SKM-1 treated with dmso at 0.1 percent for 144 hours (cell line): ENCODE measurements at regions not wholly inside any gene's neighbourhood (a gene's known extent, or its start where the extent isn't known, plus 50 kb on each side); places are given as distances from the start of the nearest gene placed in this dataset.
"Not testable (repeated sequence)": the region's sequence is repeated elsewhere in the genome, so short reads cannot be mapped to it uniquely, and the experiment has no call there.

Experiments used
- DNase-seq: peaks from one replicate; lab custom pipeline; 2025; ENCODE audit not compliant: unreplicated experiment; lab: John Stamatoyannopoulos, UW

DNA sequence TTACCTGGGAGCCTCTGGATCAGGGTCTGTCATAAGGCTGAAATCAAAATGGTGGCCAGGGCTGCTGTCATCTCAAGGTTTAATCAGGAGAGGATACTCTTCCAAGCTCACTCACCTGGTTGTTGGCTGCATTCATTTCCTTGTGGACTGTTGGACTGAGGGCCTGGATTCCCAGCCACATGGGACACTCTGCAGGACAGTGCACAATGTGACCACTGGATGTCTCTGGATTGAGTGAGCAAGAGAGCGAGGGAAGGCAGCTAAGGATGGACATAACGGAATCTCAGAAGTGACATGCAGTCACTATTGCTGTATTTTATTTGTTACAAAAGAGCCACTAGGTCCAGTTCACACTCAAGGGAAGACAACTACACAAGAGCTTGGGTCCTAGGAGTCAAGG, 229.1 kb downstream of the S1PR1 start:
- DNase-seq = no peak

GRCh38 chr1:101474039-101474665, 237.3 kb downstream of the S1PR1 start:
- peak; percentile 22 for DNase-seq

GRCh38 chr1:101476541-101476940, 239.7 kb downstream of the S1PR1 start:
- no peak for DNase-seq

DNA sequence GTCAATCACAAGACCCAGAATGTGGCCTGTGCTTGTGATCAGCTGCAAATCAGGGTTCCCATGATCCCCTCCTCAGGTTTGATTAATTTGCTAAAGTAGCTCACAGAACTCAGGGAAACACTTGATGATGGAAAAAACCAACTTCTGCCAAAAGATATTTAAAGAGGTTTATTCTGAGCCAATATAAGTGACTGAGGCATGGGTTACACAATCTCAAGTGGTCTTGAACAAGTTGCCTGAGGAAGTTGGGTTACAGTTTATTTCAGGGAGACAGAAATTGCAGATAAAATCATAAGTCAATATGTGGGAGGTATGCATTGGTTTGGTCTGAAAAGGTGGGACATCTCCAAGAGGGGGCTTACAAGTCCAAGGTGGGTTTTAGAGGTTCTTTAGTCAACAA, 243.1 kb downstream of the S1PR1 start:
- DNase-seq = no peak

- DNase-seq = no peak
Measured at GRCh38 chr1:101482306-101482705, 245.5 kb downstream of the S1PR1 start.

DNA sequence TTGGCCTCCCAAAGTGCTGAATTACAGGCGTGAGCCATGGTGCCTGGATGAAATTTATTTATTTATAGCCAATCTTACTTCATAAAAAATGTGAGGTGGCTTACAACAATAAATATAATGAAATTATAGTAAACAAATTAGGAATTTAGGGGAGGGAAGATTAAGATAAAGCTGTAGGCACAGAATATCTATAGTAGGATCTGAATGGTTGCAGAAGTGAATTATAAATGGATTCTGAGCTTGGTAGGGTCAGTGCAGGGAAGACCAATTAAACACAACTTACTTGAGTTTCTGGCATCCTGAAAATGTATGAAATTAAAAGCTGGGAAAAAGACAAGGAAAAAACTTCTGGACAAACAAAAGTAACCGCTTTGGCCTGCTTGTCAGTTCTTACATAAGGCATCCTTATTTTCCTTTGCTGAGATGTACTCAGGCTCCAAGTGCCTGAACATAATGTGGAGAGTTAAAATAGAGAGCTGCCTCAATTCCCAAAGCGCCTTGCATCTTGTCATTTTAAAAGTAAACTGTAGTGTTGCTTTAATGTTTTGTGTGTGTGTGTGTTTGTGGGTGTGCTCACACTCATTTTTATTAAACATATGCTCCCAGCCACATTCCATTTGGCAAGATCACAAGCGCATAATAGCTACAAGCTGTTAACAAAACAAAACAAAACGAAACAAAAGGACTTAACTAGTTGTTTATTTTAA, 247.3 kb downstream of the S1PR1 start:
- no peak for DNase-seq

- DNase-seq = no peak
Measured at GRCh38 chr1:101484689-101485338, 248.0 kb downstream of the S1PR1 start.

- DNase-seq = no peak
Measured at GRCh38 chr1:101485712-101486111, 248.9 kb downstream of the S1PR1 start.

- DNase-seq = not testable (repeated sequence)
Measured at GRCh38 chr1:101492144-101492543, 255.3 kb downstream of the S1PR1 start.

DNA sequence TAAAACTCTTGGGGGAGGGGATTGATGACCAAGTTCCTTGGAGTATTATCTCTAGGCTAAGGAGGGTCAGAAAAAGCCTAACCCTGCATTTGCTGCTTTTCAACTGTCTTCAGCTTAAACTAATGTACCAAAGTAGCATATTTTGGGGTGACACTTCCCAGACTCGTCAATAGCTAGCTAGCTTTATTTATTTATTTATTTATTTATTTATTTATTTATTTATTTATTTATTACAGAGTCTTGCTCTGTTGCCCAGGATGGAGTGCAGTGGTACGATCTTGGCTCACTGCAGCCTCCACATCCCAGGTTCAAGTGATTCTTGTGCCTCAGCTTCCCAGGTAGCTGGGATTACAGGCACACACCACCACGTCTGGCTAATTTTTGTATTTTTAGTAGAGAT, 257.1 kb downstream of the S1PR1 start:
- not testable (repeated sequence) for DNase-seq

GRCh38 chr1:101496109-101496508, 259.3 kb downstream of the S1PR1 start:
- DNase-seq = no peak

DNA sequence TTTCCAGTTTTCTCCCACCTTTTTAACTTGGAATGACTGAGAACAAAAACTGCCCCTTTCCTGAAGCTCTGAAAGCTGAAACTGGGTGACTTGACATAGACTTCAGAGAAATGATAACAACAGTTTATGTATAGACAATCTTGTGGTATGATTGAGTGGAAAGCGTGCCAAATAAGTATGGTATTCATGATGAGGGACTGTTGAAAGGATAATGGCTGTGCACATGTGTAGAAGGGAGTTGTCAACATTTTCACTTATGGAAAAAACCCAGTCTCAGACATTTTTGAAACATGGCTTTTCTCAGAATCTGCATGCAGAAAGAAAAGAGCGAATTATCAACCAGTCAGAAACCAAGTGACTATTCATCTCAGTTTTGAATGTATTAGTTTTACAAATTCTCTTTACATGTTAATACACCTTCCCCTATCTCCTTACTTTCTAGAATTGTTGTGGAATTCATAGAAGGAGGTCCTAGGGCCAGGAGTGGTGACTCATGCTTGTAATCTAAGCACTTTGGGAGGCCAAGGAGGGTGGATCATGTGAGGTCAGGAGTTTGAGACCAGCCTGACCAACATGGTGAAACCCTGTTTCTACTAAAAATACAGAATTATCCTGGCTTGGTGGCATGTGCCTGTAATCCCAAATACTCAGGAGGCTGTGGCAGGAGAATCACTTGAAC, 261.2 kb downstream of the S1PR1 start:
- no peak for DNase-seq

DNA sequence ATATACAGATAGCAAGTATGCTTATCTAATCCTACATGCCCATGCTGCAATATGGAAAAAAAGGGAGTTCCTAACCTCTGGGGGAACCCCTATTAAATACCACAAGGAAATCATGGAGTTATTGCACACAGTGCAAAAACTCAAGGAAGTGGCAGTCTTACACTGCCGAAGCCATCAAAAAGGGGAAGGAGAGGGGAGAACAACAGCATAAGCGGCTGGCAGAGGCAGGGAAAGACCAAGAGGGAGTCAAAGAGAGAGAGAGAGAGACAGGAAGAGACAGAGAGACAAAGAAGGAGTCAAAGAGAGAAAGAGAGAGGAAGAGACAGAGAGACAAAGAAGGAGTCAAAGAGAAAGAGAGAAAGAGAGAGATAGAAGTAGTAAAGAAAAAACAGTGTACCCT, 267.3 kb downstream of the S1PR1 start:
- peak; percentile 9 for DNase-seq

DNA sequence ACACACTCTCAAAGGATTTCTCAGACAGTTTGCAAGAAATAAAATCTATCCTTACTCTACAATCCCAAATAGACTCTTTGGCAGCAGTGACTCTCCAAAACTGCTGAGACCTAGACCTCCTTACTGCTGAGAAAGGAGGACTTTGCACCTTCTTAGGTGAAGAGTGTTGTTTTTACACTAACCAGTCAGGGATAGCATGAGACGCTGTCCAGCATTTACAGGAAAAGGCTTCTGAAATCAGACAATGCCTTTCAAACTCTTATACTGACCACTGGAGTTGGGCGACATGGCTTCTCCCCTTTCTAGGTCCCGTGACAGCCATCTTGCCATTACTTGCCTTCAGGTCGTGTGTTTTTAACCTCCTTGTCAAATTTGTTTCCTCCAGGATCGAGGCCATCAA, 268.4 kb downstream of the S1PR1 start:
- DNase-seq = not testable (repeated sequence)

DNA sequence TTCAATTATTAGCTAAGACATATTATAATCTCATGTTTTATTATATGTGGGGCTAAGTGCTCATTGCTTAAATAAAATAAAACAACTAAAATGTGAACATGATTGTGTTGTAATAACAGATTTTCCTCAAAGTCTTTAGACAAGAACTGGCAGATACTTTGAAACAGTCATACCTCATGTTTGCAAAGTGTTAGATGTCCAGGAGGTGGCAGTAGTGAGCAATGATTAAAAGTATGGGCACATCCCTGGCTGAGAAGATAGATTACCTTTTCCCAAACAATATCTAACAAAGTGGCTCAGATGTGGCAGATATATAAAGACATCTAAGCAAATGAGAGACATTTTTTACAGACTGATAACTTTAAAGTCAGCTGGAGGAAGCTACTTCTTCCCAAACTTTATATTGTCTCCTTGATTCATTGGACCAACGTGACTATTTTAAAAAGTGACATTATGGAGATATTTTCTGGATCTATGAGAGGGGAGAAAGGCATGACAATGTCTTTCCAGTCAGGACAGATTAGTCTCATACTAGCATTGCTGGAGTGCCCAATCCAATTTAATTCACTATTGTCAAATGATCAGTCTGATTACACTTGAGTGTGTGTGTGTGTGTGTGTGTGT, 269.8 kb downstream of the S1PR1 start:
- peak; percentile 26 for DNase-seq

DNA sequence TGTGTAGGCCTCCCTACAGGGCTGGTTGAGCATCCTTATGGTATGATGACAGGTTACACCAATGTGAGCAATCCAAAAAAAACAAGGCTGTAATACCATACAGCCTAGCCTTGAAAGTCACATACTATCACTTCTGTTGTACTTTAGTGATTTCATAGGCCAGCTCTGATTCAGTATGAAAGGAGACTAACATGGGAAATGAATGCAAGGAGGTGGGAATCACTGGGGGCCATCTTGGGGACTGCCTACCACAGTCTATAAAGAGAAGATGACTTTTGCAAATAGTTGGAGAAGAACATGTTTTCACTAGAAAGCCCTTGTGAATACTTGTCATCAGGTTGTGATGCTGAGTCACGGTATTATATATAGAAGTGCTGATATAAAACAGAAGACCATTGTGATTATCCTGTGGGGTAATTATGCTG, 270.7 kb downstream of the S1PR1 start:
- no peak for DNase-seq

DNA sequence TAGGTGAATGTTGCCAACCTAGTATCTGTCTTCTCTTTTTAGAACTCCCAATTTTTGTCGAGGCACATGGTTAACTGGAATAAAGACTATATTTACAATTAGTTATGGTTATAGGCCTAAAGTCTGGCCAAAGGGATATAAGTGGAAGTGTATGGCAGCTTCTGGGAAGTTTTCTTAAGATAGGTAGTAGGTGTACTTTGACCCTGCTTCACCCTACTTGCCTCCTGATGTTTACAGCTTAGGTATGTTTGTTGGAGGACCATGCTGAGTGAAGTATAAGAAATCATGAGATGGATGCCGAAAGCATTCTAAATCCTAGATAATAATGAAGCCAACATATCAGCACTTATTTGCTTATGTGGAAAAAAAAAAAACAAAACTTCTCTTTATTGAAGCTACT, 272.1 kb downstream of the S1PR1 start:
- DNase-seq = no peak

GRCh38 chr1:101509370-101509769, 272.6 kb downstream of the S1PR1 start:
- DNase-seq = no peak

DNA sequence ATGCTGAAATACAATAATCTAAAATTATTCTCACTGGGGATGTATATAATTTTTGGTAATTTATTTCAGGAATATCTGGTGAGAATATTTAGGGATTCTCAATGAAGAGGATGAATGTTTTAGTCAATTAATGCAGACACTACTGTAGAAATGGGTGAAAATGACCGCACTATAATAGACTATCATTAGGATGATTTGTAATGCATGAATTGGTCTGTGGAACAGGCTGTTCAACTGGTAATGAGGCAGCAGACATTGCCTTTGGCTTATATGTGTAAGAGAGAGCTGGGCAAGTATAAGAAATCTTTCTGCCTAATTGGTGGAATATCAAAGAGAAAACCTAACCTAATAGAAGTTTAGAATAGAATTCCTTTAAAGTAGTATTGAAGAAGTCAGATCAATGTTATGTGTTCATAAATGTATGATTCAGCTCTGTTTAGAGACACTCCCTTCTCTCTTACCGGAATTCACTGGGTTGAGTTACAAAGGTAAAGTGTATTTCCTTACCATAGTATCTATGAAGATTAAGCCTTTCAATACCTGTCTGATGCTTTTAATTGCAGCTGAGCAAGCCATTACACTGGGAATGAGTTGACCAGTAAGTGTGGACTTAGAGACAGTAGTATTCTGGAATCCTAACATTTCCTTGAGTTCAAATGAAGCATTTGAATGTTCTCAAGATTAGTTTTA, 274.5 kb downstream of the S1PR1 start:
- no peak for DNase-seq

GRCh38 chr1:101520302-101520701, 283.5 kb downstream of the S1PR1 start:
- peak; percentile 32 for DNase-seq

DNA sequence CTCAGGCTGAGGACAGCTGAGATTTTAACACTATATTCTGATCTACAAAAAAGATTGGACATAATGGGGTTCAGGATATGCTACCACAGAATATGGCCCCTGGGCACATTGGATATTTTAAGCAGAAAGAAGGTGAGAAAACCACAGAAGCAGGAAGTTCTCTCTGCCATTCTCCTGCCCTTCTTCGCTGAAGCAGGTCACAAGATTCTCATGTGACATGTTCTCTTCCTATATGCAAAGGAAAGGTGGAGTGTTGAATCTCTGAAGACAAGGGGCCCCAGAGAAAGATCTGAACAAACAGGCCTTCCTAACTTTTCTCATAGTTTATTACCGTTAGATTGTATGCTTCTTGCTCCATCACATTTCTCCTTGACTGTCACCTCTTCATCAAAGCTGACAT, 285.7 kb downstream of the S1PR1 start:
- DNase-seq = no peak
